ENCODE measurements at regions not wholly inside any gene's neighbourhood (a gene's known extent, or its start where the extent isn't known, plus 50 kb on each side); places are given as distances from the start of the nearest gene placed in this dataset.

DNA sequence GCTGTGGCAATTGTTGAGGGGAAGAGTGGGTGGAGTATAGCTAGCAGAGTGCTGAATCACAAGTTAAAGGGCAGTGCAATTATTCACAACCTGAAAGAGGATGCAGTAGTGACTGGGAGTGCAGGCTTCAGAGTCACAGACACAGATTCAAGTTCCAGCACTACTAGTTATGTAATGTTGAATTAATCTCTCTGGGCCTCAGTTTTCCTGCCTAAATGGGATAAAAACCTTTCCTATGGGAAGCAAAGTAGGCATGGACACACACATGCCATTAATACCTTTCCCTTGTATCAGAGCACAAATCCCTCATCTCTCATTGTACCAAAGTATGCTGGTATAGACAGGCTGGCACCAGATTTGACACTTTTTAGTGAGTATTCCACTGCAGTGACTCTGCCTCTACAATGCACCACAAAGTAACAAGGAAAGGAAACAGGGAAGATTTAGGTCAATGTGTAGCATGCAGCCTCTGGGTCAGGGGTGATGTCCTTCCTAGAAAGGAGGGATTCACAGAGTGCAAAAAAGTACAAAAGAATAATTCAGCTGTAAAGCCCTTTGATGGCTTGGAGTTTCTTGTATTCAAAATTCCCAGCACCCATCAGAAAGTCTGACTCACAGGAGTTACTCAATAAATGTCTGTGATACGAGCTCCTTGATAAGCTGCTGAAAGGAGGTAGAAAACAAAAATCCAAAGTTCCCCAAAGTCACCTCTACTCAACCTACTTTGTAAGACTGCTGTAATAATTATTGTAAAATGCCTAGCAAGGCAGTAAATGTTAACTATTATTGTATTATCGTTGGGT lies 507.5 kb upstream of the TGFBR2 start:
- peak; percentile 69 for FAIRE-seq
- TF ChIP-seq POLR2A (IDR thresholded peaks at IDR 0.05; ENCODE audit: low read depth, low read length): no peak
- DNase-seq (ENCODE audit: insufficient read length, low spot score): no peak

DNA sequence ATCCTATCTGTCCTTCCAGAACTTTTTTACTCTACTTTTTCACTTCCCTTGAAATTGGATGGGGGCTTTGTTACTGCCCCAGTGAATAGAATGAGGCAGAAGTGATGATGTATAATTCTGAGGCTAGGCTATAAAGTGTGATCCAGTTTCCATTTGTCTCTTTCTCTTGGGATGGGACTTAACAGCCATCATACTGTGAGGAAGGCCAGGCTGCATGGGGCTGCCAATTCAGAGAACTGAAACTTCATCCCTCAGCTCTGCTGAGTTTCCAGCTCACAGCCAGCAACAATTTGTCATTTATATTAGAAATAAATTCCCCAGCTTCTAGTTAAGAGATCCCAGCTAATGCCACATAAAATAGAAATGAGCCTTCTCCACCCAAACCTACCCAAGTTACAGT lies 504.0 kb upstream of the TGFBR2 start:
- DNase-seq (ENCODE audit: insufficient read length, low spot score) (no peak), FAIRE-seq (no peak)
- TF ChIP-seq POLR2A (IDR thresholded peaks at IDR 0.05; ENCODE audit: low read depth, low read length): no peak

DNA sequence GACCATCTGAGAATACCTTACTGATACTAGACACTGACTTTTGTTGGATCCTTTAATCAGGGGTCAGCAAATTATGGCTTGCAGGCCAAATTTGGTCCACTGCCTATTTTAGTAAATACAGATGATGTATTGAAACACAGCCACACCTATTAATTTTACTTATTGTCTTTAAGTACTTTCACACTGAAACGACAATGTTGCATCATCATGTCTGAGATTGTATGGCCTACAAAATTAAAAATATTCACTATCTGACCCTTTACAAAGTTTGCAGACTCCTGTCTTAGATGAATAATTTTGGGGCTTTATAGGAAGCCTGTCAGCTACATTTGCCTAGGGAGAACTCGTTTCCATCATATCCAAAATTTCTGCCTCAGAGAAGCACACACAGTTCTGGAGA lies 503.2 kb upstream of the TGFBR2 start:
- DNase-seq (ENCODE audit: insufficient read length, low spot score): no peak
- TF ChIP-seq POLR2A (IDR thresholded peaks at IDR 0.05; ENCODE audit: low read depth, low read length): no peak
- FAIRE-seq: no peak

DNA sequence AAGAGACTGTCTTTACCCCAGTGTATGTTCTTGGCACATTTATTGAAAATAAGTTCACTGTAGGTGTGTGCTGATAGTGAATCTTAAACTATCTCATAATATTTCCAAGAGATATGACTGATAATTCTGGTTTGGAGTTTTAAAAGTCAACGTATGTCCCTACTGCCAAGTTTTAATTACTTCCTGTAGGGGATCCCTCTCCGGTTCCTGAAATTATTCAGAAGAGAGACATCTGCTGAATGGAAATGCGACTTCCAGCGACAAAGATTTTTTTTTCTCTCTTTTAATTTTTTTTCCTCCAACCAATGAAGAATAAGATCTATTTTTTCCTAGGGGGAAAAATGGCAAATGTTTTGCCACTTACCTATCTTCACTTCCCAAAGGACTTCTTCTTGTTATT lies 498.9 kb upstream of the TGFBR2 start:
- DNase-seq (ENCODE audit: insufficient read length, low spot score) (no peak), FAIRE-seq (no peak)
- no peak for TF ChIP-seq POLR2A (IDR thresholded peaks at IDR 0.05; ENCODE audit: low read depth, low read length)

DNA sequence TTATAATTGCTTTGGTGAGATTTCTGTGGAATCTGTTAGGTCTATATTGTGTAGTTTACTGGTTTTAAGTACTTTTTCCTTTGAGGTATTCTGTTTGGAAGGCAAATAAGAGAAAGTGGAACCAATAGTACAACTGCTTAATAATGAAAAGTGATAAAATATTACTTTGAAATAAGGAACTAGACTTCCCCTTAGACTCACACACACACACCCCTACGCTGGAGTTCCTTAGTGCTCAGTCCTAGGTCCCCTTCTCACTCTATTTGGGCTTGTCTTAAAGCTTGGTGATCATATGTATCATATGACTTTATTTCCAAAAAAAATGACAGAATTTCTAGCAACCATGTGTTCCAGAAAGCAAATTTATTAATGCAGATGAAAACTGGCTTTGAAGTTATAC lies 494.0 kb upstream of the TGFBR2 start:
- FAIRE-seq: no peak
- no peak for DNase-seq (ENCODE audit: insufficient read length, low spot score)

DNA sequence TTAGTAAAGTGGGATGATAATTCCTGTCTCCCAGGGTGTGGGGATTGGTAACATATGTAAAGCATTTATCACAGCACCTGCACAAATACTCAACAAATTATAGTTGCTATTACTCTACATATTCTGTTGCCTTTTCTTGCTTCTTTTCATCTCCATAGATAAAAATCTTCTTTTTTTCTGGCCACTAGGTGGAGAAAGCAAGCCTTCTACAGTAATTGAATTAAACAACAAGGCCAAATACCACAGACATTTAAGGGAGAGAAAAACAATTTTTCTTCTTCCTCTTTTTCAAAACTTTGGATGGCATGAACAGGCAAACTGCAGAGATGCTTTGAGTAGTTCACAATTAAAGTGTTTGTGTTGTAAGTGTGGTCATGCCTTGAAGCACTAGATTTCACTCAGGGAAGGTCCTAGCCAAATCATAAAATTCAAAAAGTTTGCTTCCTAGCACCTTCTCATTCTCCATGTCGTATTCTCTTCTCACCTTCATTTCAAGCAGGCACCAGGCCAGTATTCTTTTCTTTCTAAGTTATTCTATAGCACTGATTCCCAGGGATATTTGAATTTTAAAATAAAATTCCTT lies 493.4 kb upstream of the TGFBR2 start:
- peak; percentile 92 for FAIRE-seq
- no peak for DNase-seq (ENCODE audit: insufficient read length, low spot score)
- TF ChIP-seq POLR2A (IDR thresholded peaks at IDR 0.05; ENCODE audit: low read depth, low read length): no peak

More for the DNA sequence above, 494.0 kb upstream of the TGFBR2 start:
- no peak for TF ChIP-seq POLR2A (IDR thresholded peaks at IDR 0.05; ENCODE audit: low read depth, low read length)

DNA sequence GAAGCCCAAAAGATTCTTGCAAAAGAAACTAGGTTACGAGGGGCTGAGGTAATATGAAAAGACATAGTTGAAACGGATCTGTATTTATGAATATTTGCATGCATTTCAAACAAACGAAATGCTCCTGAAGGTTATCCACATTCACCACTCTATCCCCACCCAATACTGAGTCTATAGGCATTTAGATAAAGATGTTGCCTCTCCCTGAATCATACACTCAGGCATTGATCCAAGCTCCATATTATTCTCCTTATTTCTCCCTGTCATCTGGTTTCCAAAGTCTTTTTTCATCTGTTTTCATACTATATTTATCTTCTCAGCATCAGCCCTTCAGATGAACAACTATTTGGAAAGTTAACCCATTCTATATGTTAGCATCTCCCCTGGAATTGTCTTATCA lies 492.5 kb upstream of the TGFBR2 start:
- DNase-seq (ENCODE audit: insufficient read length, low spot score) (no peak), FAIRE-seq (no peak)
- TF ChIP-seq POLR2A (IDR thresholded peaks at IDR 0.05; ENCODE audit: low read depth, low read length): no peak

DNA sequence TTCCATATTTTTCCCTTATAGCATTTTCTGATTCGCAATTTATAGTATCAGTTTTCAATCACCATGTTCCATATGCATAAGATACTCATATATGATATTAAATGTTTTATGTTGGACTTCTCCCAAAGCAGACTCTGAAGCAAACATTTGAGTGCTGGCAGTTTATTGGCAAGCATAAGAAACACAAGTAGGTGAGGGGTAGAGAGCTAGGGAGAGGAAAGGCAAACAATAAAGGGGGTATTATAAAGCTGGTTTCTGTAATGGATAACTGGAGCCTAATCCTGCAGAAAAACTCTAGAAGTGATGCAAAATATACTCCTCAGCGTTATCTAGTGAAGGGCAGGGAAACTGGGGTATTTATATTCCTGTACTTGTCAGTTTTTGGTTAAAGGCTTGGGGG lies 491.5 kb upstream of the TGFBR2 start:
- TF ChIP-seq POLR2A (IDR thresholded peaks at IDR 0.05; ENCODE audit: low read depth, low read length): no peak
- DNase-seq (ENCODE audit: insufficient read length, low spot score) (no peak), FAIRE-seq (no peak)

DNA sequence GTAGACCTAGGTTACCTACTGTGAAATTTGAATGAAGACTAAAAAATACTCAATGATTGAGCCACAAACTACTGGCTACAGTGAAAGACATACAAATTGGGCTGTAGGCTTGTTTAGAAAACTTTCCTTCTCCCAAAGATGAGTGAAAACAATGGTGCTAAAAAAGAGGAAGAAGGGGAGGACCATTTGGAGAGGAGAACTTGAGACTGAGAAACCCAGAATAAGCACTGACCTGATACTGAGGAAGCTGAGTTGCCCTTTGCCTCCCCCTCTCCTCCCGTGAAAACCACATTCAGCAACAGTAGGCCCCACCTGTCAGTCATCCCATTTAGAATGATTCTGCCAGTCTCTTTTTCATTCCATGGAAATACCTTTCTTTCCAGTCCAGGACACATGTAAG lies 484.0 kb upstream of the TGFBR2 start:
- no peak for DNase-seq (ENCODE audit: insufficient read length, low spot score)
- no peak for TF ChIP-seq POLR2A (IDR thresholded peaks at IDR 0.05; ENCODE audit: low read depth, low read length)
- no peak for FAIRE-seq

DNA sequence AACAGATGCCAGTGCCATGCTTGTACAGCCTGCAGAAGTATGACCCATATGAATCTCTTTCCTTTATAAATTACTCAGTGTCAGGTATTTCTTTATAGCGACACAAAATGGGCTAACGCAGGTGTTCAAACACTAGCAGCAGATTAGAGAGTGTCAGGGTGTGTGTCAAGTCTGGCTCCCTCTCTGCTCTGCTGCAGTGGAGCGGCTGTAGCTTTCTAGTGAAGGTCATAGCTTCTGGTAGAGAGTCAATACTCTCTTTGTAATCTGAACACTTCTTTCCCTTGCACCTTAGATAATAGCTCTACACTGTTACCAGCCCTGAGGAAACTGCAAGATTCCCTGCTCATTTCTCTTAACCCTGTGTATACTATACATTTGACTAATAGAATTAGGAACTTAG lies 483.2 kb upstream of the TGFBR2 start:
- no peak for TF ChIP-seq POLR2A (IDR thresholded peaks at IDR 0.05; ENCODE audit: low read depth, low read length)
- DNase-seq (ENCODE audit: insufficient read length, low spot score): no peak
- FAIRE-seq: no peak

DNA sequence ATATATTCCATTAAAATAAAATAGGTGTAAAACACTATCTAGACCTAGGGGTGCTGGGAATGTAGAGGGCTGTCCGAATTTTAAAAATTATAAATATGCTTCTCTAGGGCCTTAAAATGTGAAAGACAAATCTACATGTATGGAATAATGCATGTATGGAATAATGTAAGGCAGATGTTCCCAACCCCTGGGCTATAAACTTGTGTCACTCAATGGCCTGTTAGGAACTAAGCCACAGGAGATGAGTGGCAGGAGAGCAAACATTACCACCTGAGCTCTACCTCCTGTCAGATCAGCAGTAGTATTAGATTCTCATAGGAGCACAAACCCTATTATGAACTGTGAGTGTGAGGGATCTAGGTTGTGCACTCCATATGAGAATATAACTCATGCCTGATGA lies 482.6 kb upstream of the TGFBR2 start:
- no peak for TF ChIP-seq POLR2A (IDR thresholded peaks at IDR 0.05; ENCODE audit: low read depth, low read length)
- no peak for DNase-seq (ENCODE audit: insufficient read length, low spot score)
- FAIRE-seq: no peak

DNA sequence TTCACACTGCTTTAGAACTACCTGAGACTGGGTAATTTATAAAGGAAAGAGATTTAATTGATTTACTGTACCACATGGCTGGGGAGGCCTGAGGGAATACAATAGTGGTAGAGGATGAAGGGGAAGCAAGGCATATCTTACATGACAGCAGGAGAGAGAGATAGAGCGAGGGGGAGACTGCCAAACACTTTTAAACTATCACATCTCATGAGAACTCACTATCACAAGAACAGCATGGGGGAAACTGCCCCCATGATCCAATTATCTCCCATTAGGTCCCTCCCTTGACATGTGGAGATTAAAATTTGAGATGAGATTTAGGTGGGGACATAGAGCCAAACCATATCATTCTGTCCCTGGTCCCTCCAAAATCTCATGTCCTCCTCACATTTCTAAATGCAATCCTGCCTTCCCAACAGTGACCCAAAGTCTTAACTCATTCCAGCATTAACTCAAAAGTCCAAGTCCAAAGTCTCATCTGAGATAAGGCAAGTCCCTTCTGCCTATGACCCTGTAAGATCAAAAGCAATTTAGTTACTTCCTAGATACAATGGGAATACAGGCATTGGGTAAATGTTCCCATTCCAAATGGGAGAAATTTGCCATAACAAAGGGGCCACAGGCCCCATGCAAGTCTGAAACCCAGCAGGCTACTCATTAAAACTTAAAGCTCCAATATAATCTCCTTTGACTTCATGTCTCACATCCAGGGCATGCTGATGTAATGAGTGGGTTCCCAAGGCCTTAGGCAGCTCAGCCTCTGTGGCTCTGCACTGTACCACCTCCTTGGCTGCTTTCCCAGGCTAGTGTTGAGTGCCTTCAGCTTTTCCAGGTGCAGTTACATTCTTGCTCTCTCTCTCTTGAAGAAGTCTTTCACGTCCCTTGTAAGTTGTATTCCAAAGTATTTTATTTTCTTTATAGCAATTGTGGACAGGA lies 481.7 kb upstream of the TGFBR2 start:
- no peak for TF ChIP-seq POLR2A (IDR thresholded peaks at IDR 0.05; ENCODE audit: low read depth, low read length)

DNA sequence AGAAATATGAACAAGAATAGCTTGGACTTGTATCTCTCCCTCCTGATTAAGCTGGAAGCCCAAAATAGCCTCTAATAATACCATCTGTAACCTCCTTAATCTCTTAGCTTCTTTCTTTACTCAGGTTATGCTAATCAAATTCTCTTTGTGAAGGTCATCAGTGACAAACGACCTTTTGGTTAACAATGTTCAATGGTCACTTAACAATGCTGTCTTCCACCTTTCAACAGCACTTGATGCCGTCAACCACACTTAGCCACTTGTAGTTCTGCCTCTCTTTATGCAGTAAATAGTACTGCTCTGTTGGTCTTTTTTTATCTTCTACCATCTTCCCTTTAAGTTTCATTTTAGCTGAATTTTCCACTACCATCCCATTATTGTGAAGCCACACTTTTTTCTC lies 476.6 kb upstream of the TGFBR2 start:
- no peak for TF ChIP-seq POLR2A (IDR thresholded peaks at IDR 0.05; ENCODE audit: low read depth, low read length)
- peak; percentile 64 for FAIRE-seq
- no peak for DNase-seq (ENCODE audit: insufficient read length, low spot score)

More for the DNA sequence above, 481.7 kb upstream of the TGFBR2 start:
- no peak for FAIRE-seq
- DNase-seq (ENCODE audit: insufficient read length, low spot score): no peak

DNA sequence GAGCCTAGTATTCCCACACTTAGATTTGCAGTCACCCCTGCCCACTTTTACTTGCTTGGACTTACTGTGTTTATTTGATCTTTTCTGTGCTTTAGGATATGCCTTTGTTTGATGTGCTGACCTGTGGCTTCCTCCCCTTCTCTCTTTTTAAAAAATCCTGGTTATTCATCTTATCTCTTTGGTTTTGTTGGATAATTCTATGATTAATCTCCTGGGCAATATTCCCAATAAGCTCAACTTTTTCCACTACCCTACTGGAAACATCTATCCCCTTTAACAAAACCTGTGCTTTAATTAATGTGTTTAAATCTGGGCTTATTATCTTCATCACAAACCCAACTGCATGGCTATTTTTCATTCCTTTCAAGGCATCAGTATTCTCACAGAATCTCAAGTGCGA lies 476.0 kb upstream of the TGFBR2 start:
- TF ChIP-seq POLR2A (IDR thresholded peaks at IDR 0.05; ENCODE audit: low read depth, low read length): no peak
- FAIRE-seq: no peak
- no peak for DNase-seq (ENCODE audit: insufficient read length, low spot score)

Data from H54 (cell line).